Right cardiac atrium (tissue), 5 donors: ENCODE measurements at regions not wholly inside any gene's neighbourhood (a gene's known extent, or its start where the extent isn't known, plus 50 kb on each side); places are given as distances from the start of the nearest gene placed in this dataset.
A peak's percentile ranks its signal among the peaks of the same experiment; 100 is the strongest.

Experiments used
- ATAC-seq, 2 donors: fragments of 200-7000 bp; cut with Tn5 transposase; one replicate each; pipeline versions ENCODE4 v1.8.0 to v1.9.1; 2020; ENCODE audit warnings: moderate library complexity in 2 of 2, mild to moderate bottlenecking in 1 of 2
- DNase-seq, 3 donors: peaks; one replicate each; pipeline ENCODE4 v3.0.0-alpha.2; 2020
- H3K27ac ChIP-seq: one replicate; pipeline ENCODE4 v1.5.1; 2013; ENCODE audit warnings: mild to moderate bottlenecking, low read length, control low read depth, moderate library complexity
- H3K27me3 ChIP-seq: one replicate; pipeline ENCODE4 v1.6.1; 2013; ENCODE audit not compliant: control insufficient read depth, insufficient read depth
- H3K4me1 ChIP-seq: one replicate; pipeline ENCODE4 v1.6.1; 2013; ENCODE audit warnings: low read length; ENCODE audit not compliant: control insufficient read depth, insufficient read depth
- H3K4me3 ChIP-seq: one replicate; pipeline ENCODE4 v1.5.1; 2013; ENCODE audit warnings: low read length, control low read depth
- H3K9me3 ChIP-seq: one replicate; pipeline ENCODE4 v1.6.1; 2013; ENCODE audit warnings: low read length; ENCODE audit not compliant: control insufficient read depth
- WGBS: extraction: QIAGEN DNeasy Blood & Tissue Kit; methylation state at CpG from one replicate; pipeline ENCODE4 v1.1.7; 2013; 5-methylcytosine and 5-hydroxymethylcytosine counted together
- intact Hi-C, 4 donors: fragments of 100-400 bp; cut with DNase I; formaldehyde crosslinking; loops; one replicate each; pipeline versions ENCODE4 v1.11.0 to v1.14.0; 2022 to 2023
- donor health status: healthy with polysubstance abuse.
- donor health status: DM: no; HTN: yes; CAD: no.
- donor health status: DM: no; HTN: no; CAD: no.
- donor health status: DM: no; HTN: yes; CAD: no; lungs with severe emphysema.
- donor health status: DM: yes; HTN: yes; CAD: no.

- Histone ChIP-seq H3K9me3 (no peaks in the 10 kb centered on the region), H3K4me3 (no peak overlapping the region), H3K27ac (no peak overlapping the region), H3K27me3 (no peaks in the 10 kb centered on the region), H3K4me1 (peaks cover 8% of the 10 kb centered on the region)
- DNase-seq (no peak), ATAC-seq (no peak)
- intact Hi-C loops = loop anchor here (5.0 to 10.0 kb wide), 4 partner anchors 181 to 248 kb away; no protein-coding TSS in a partner anchor
- WGBS = 93% methylated on average over 1 of the region's 1 CpG
These were observed 342.1 kb downstream of the DYSF start for GRCh38 chr2:71795486-71795885.

GRCh38 chr2:71794611-71795010 lies 341.2 kb downstream of the DYSF start:
- ATAC-seq = no peak
- Histone ChIP-seq H3K4me3 (no peak overlapping the region), H3K4me1 (peaks cover 3% of the 10 kb centered on the region), H3K27ac (no peak overlapping the region), H3K27me3 (no peaks in the 10 kb centered on the region), H3K9me3 (no peaks in the 10 kb centered on the region)
- intact Hi-C loops = loop anchor here (5.0 to 10.0 kb wide), 4 partner anchors 180 to 247 kb away; no protein-coding TSS in a partner anchor
- no peak for DNase-seq
- 91% methylated on average over 5 of the region's 5 CpGs for WGBS

GRCh38 chr2:71793926-71794325 lies 340.6 kb downstream of the DYSF start:
- WGBS = 95% methylated on average over 2 of the region's 2 CpGs
- H3K27ac ChIP-seq = no peak overlapping the region
- no peaks in the 10 kb centered on the region for H3K27me3 ChIP-seq
- intact Hi-C loops = loop anchor here (10.0 kb wide), 3 partner anchors 179 to 239 kb away; no protein-coding TSS in a partner anchor
- DNase-seq = no peak
- H3K9me3 ChIP-seq = no peaks in the 10 kb centered on the region
- no peak for ATAC-seq
- H3K4me3 ChIP-seq = no peak overlapping the region
- H3K4me1 ChIP-seq = peaks cover 3% of the 10 kb centered on the region

GRCh38 chr2:71792926-71793761 lies 339.8 kb downstream of the DYSF start:
- Histone ChIP-seq H3K27ac (no peak overlapping the region), H3K27me3 (no peaks in the 10 kb centered on the region), H3K9me3 (no peaks in the 10 kb centered on the region), H3K4me1 (no peaks in the 10 kb centered on the region), H3K4me3 (no peak overlapping the region)
- ATAC-seq = peak in 1 of 2 donors; percentile 6
- intact Hi-C loops = loop anchor here (10.0 kb wide), 3 partner anchors 178 to 238 kb away; no protein-coding TSS in a partner anchor
- WGBS = 82% methylated on average over 10 of the region's 10 CpGs
- no peak for DNase-seq

- H3K27ac ChIP-seq = no peak overlapping the region
- ATAC-seq (no peak), DNase-seq (no peak)
- 92% methylated on average over 14 of the region's 14 CpGs for WGBS
- no peaks in the 10 kb centered on the region for H3K27me3 ChIP-seq
- intact Hi-C loops = loop anchor here (10.0 kb wide), 3 partner anchors 177 to 237 kb away; no protein-coding TSS in a partner anchor
- no peaks in the 10 kb centered on the region for H3K9me3 ChIP-seq
- H3K4me3 ChIP-seq = no peak overlapping the region
- no peaks in the 10 kb centered on the region for H3K4me1 ChIP-seq
These were observed 338.3 kb downstream of the DYSF start for GRCh38 chr2:71791501-71792135.

- no peak overlapping the region for H3K27ac ChIP-seq
- no peak overlapping the region for H3K4me3 ChIP-seq
- 78% methylated on average over 2 of the region's 2 CpGs for WGBS
- no peak for ATAC-seq
- DNase-seq = no peak
- intact Hi-C loops = loop anchor here (10.0 kb wide), 3 partner anchors 176 to 236 kb away; no protein-coding TSS in a partner anchor
- H3K27me3 ChIP-seq = no peaks in the 10 kb centered on the region
- no peaks in the 10 kb centered on the region for H3K4me1 ChIP-seq
- no peaks in the 10 kb centered on the region for H3K9me3 ChIP-seq
These were observed 337.7 kb downstream of the DYSF start for GRCh38 chr2:71791061-71791450.

- Histone ChIP-seq H3K27me3 (no peaks in the 10 kb centered on the region), H3K4me3 (no peak overlapping the region), H3K9me3 (no peaks in the 10 kb centered on the region), H3K27ac (no peak overlapping the region), H3K4me1 (no peaks in the 10 kb centered on the region)
- WGBS = 89% methylated on average over 11 of the region's 11 CpGs
- ATAC-seq = no peak
- intact Hi-C loops = loop anchor here (10.0 kb wide), 3 partner anchors 176 to 236 kb away; no protein-coding TSS in a partner anchor
- DNase-seq = no peak
These were observed 337.1 kb downstream of the DYSF start for GRCh38 chr2:71790226-71791060.

GRCh38 chr2:71789556-71790204 lies 336.3 kb downstream of the DYSF start:
- Histone ChIP-seq H3K27ac (no peak overlapping the region), H3K9me3 (no peaks in the 10 kb centered on the region), H3K4me3 (no peak overlapping the region), H3K4me1 (no peaks in the 10 kb centered on the region), H3K27me3 (no peaks in the 10 kb centered on the region)
- ATAC-seq (no peak), DNase-seq (no peak)
- WGBS = 95% methylated on average over 14 of the region's 14 CpGs
- intact Hi-C loops = loop anchor here (10.0 kb wide), 3 partner anchors 175 to 235 kb away; no protein-coding TSS in a partner anchor

- H3K4me1 ChIP-seq = no peaks in the 10 kb centered on the region
- no peaks in the 10 kb centered on the region for H3K9me3 ChIP-seq
- intact Hi-C loops = no loop called here
- H3K27ac ChIP-seq = no peak overlapping the region
- WGBS = 94% methylated on average over 9 of the region's 9 CpGs
- H3K4me3 ChIP-seq = no peak overlapping the region
- ATAC-seq (no peak), DNase-seq (peak in 1 of 3 donors; percentile 57)
- no peaks in the 10 kb centered on the region for H3K27me3 ChIP-seq
These were observed 335.4 kb downstream of the DYSF start for GRCh38 chr2:71788601-71789240.

GRCh38 chr2:71788186-71788525 lies 334.8 kb downstream of the DYSF start:
- WGBS = 88% methylated on average over 7 of the region's 7 CpGs
- H3K4me3 ChIP-seq = no peak overlapping the region
- DNase-seq (no peak), ATAC-seq (no peak)
- H3K4me1 ChIP-seq = no peaks in the 10 kb centered on the region
- H3K27ac ChIP-seq = no peak overlapping the region
- intact Hi-C loops = no loop called here
- no peaks in the 10 kb centered on the region for H3K9me3 ChIP-seq
- no peaks in the 10 kb centered on the region for H3K27me3 ChIP-seq
